ENCODE measurements at regions not wholly inside any gene's neighbourhood (a gene's known extent, or its start where the extent isn't known, plus 50 kb on each side); places are given as distances from the start of the nearest gene placed in this dataset.

GRCh38 chr6:93676581-93676980, 257.2 kb upstream of the EPHA7 start:
- Histone ChIP-seq H3K4me3 (ENCODE audit: low read length) (no peak overlapping the region), H3K9me2 (ENCODE audit: insufficient read depth, low read length) (no peaks in the 10 kb centered on the region), H2AFZ (ENCODE audit: low read depth, low read length) (no peak overlapping the region), H3K27me3 (ENCODE audit: insufficient read depth, low read depth, low read length) (no peaks in the 10 kb centered on the region), H3K36me3 (ENCODE audit: insufficient read depth, low read length) (no peaks in the 10 kb centered on the region), H3K4me2 (ENCODE audit: low read length) (no peak overlapping the region), H3K27ac (ENCODE audit: low read length) (no peak overlapping the region), H3K79me2 (replicated peaks; ENCODE audit: insufficient read depth, low read length) (no peaks in the 10 kb centered on the region), H4K20me1 (ENCODE audit: insufficient read depth) (no peaks in the 10 kb centered on the region), H3F3A (ENCODE audit: insufficient read depth, low read length, poor library complexity, severe bottlenecking) (no peaks in the 10 kb centered on the region), H3K9ac (ENCODE audit: low read length) (no peak overlapping the region), H3K9me3 (ENCODE audit: low read length) (no peaks in the 10 kb centered on the region)
- TF ChIP-seq CTCF (IDR thresholded peaks at IDR 0.05; ENCODE audit: poor library complexity, severe bottlenecking), result no peak

GRCh38 chr6:93675856-93676417, 256.6 kb upstream of the EPHA7 start:
- H3K9me3 ChIP-seq (ENCODE audit: low read length), result no peaks in the 10 kb centered on the region
- no peak overlapping the region for H3K4me2 ChIP-seq (ENCODE audit: low read length)
- no peaks in the 10 kb centered on the region for H3K9me2 ChIP-seq (ENCODE audit: insufficient read depth, low read length)
- H3K36me3 ChIP-seq (ENCODE audit: insufficient read depth, low read length), result no peaks in the 10 kb centered on the region
- H3K27ac ChIP-seq (ENCODE audit: low read length), result no peak overlapping the region
- H3K79me2 ChIP-seq (replicated peaks; ENCODE audit: insufficient read depth, low read length), result no peaks in the 10 kb centered on the region
- H4K20me1 ChIP-seq (ENCODE audit: insufficient read depth), result no peaks in the 10 kb centered on the region
- no peak overlapping the region for H3K9ac ChIP-seq (ENCODE audit: low read length)
- no peak overlapping the region for H2AFZ ChIP-seq (ENCODE audit: low read depth, low read length)
- H3K4me3 ChIP-seq (ENCODE audit: low read length), result no peak overlapping the region
- no peaks in the 10 kb centered on the region for H3F3A ChIP-seq (ENCODE audit: insufficient read depth, low read length, poor library complexity, severe bottlenecking)
- H3K27me3 ChIP-seq (ENCODE audit: insufficient read depth, low read depth, low read length), result no peaks in the 10 kb centered on the region
- no peak for TF ChIP-seq EZH2 (IDR thresholded peaks at IDR 0.05; ENCODE audit: borderline replicate concordance, insufficient read depth, low read length, poor library complexity, severe bottlenecking)

GRCh38 chr6:93663111-93663510, 243.8 kb upstream of the EPHA7 start:
- Histone ChIP-seq H3K27ac (ENCODE audit: low read length) (no peak overlapping the region), H3K27me3 (ENCODE audit: insufficient read depth, low read depth, low read length) (no peaks in the 10 kb centered on the region), H3K79me2 (replicated peaks; ENCODE audit: insufficient read depth, low read length) (no peaks in the 10 kb centered on the region), H3F3A (ENCODE audit: insufficient read depth, low read length, poor library complexity, severe bottlenecking) (no peaks in the 10 kb centered on the region), H3K9me3 (ENCODE audit: low read length) (no peaks in the 10 kb centered on the region), H3K9me2 (ENCODE audit: insufficient read depth, low read length) (no peaks in the 10 kb centered on the region), H4K20me1 (ENCODE audit: insufficient read depth) (no peaks in the 10 kb centered on the region), H3K36me3 (ENCODE audit: insufficient read depth, low read length) (no peaks in the 10 kb centered on the region), H2AFZ (ENCODE audit: low read depth, low read length) (no peak overlapping the region), H3K4me2 (ENCODE audit: low read length) (no peak overlapping the region), H3K9ac (ENCODE audit: low read length) (no peak overlapping the region), H3K4me3 (ENCODE audit: low read length) (no peak overlapping the region)
- no peak for TF ChIP-seq EP300 (conservative IDR thresholded peaks at IDR 0.05; ENCODE audit: poor library complexity, severe bottlenecking)
- TF ChIP-seq EZH2 (IDR thresholded peaks at IDR 0.05; ENCODE audit: borderline replicate concordance, insufficient read depth, low read length, poor library complexity, severe bottlenecking), result no peak
- TF ChIP-seq REST (IDR thresholded peaks at IDR 0.05; ENCODE audit: borderline replicate concordance), result no peak
- no peak for TF ChIP-seq CTCF (IDR thresholded peaks at IDR 0.05; ENCODE audit: poor library complexity, severe bottlenecking)
- no peak for TF ChIP-seq MXI1 (conservative IDR thresholded peaks at IDR 0.05; ENCODE audit: poor library complexity, severe bottlenecking)
- no peak for TF ChIP-seq SMC3 (conservative IDR thresholded peaks at IDR 0.05; ENCODE audit: poor library complexity)

Data from neural cell (in vitro differentiated cells).